ENCODE measurements at regions not wholly inside any gene's neighbourhood (a gene's known extent, or its start where the extent isn't known, plus 50 kb on each side); places are given as distances from the start of the nearest gene placed in this dataset.

- H3K9me3 ChIP-seq (ENCODE audit: control insufficient read depth in 1 of 2, insufficient read depth in 1 of 2, low read length in 2 of 2): peaks cover 0 to 4% of the 10 kb centered on the region in 2 experiments
- ATAC-seq (ENCODE audit: poor library complexity): no peak
- TF ChIP-seq, protein P1, sequence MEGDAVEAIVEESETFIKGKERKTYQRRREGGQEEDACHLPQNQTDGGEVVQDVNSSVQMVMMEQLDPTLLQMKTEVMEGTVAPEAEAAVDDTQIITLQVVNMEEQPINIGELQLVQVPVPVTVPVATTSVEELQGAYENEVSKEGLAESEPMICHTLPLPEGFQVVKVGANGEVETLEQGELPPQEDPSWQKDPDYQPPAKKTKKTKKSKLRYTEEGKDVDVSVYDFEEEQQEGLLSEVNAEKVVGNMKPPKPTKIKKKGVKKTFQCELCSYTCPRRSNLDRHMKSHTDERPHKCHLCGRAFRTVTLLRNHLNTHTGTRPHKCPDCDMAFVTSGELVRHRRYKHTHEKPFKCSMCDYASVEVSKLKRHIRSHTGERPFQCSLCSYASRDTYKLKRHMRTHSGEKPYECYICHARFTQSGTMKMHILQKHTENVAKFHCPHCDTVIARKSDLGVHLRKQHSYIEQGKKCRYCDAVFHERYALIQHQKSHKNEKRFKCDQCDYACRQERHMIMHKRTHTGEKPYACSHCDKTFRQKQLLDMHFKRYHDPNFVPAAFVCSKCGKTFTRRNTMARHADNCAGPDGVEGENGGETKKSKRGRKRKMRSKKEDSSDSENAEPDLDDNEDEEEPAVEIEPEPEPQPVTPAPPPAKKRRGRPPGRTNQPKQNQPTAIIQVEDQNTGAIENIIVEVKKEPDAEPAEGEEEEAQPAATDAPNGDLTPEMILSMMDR (IDR thresholded peaks at IDR 0.05): no peak
- H3K4me1 ChIP-seq (ENCODE audit: insufficient read depth, low read length): no peaks in the 10 kb centered on the region
- no peaks in the 10 kb centered on the region for H3K36me3 ChIP-seq (ENCODE audit: insufficient read depth, low read length)
- intact Hi-C loops (cut with DNase I, micrococcal nuclease): no loop called here
- H3K4me1 Mint-ChIP-seq (ENCODE audit: low read depth): no peaks in the 10 kb centered on the region
- H3K36me3 Mint-ChIP-seq (ENCODE audit: low read depth): no peaks in the 10 kb centered on the region
- no peak overlapping the region for H3K4me3 Mint-ChIP-seq
- no peak overlapping the region for H3K27ac Mint-ChIP-seq
- H3K4me3 ChIP-seq (ENCODE audit: low read length): no peak overlapping the region
- H3K27me3 Mint-ChIP-seq: no peaks in the 10 kb centered on the region
- H3K9me3 Mint-ChIP-seq: no peaks in the 10 kb centered on the region
- H3K27me3 ChIP-seq (ENCODE audit: control insufficient read depth in 1 of 2, insufficient read depth in 2 of 2, low read length in 2 of 2): peaks cover 0 to 4% of the 10 kb centered on the region in 2 experiments
- no peak overlapping the region for H3K27ac ChIP-seq (ENCODE audit: low read depth in 1 of 2, low read length in 2 of 2)
- POLR2A ChIA-PET: no interaction called here
- no peak for DNase-seq
- CTCF ChIA-PET: no interaction called here
These were observed 774.3 kb upstream of the RAB6C start for GRCh38 chr2:129205176-129205575.

GRCh38 chr2:129205766-129206165 lies 773.7 kb upstream of the RAB6C start:
- ChIA-PET CTCF (no interaction called here), POLR2A (no interaction called here)

GRCh38 chr2:129212299-129212958 lies 767.0 kb upstream of the RAB6C start:
- peaks cover 0 to 2% of the 10 kb centered on the region in 2 experiments for H3K27me3 ChIP-seq (ENCODE audit: control insufficient read depth in 1 of 2, insufficient read depth in 2 of 2, low read length in 2 of 2)
- H3K27ac Mint-ChIP-seq: no peak overlapping the region
- H3K4me1 ChIP-seq (ENCODE audit: insufficient read depth, low read length): no peaks in the 10 kb centered on the region
- CTCF ChIA-PET: no interaction called here
- H3K4me3 Mint-ChIP-seq: no peak overlapping the region
- no peaks in the 10 kb centered on the region for H3K4me1 Mint-ChIP-seq (ENCODE audit: low read depth)
- H3K27me3 Mint-ChIP-seq: peaks cover 5% of the 10 kb centered on the region
- H3K36me3 ChIP-seq (ENCODE audit: insufficient read depth, low read length): no peaks in the 10 kb centered on the region
- DNase-seq: no peak
- TF ChIP-seq, protein P1 (IDR thresholded peaks at IDR 0.05): no peak
- H3K36me3 Mint-ChIP-seq (ENCODE audit: low read depth): no peaks in the 10 kb centered on the region
- H3K9me3 Mint-ChIP-seq: no peaks in the 10 kb centered on the region
- H3K4me3 ChIP-seq (ENCODE audit: low read length): no peak overlapping the region
- no peak for ATAC-seq (ENCODE audit: poor library complexity)
- intact Hi-C loops (cut with DNase I, micrococcal nuclease): no loop called here
- no peaks in the 10 kb centered on the region for H3K9me3 ChIP-seq (ENCODE audit: control insufficient read depth in 1 of 2, insufficient read depth in 1 of 2, low read length in 2 of 2)
- POLR2A ChIA-PET: no interaction called here
- no peak overlapping the region for H3K27ac ChIP-seq (ENCODE audit: low read depth in 1 of 2, low read length in 2 of 2)

More at GRCh38 chr2:129205766-129206165, 773.7 kb upstream of the RAB6C start:
- Histone ChIP-seq H3K4me3 (ENCODE audit: low read length) (no peak overlapping the region), H3K27me3 (ENCODE audit: control insufficient read depth in 1 of 2, insufficient read depth in 2 of 2, low read length in 2 of 2) (peaks cover 0 to 4% of the 10 kb centered on the region in 2 experiments), H3K9me3 (ENCODE audit: control insufficient read depth in 1 of 2, insufficient read depth in 1 of 2, low read length in 2 of 2) (peaks cover 0 to 4% of the 10 kb centered on the region in 2 experiments), H3K27ac (ENCODE audit: low read depth in 1 of 2, low read length in 2 of 2) (no peak overlapping the region), H3K36me3 (ENCODE audit: insufficient read depth, low read length) (no peaks in the 10 kb centered on the region), H3K4me1 (ENCODE audit: insufficient read depth, low read length) (no peaks in the 10 kb centered on the region)
- H3K9me3 Mint-ChIP-seq: no peaks in the 10 kb centered on the region
- DNase-seq: no peak
- intact Hi-C loops (cut with DNase I, micrococcal nuclease): no loop called here
- no peaks in the 10 kb centered on the region for H3K36me3 Mint-ChIP-seq (ENCODE audit: low read depth)
- H3K27me3 Mint-ChIP-seq: no peaks in the 10 kb centered on the region
- H3K4me1 Mint-ChIP-seq (ENCODE audit: low read depth): no peaks in the 10 kb centered on the region
- no peak overlapping the region for H3K27ac Mint-ChIP-seq
- TF ChIP-seq, protein P1 (IDR thresholded peaks at IDR 0.05): no peak
- no peak overlapping the region for H3K4me3 Mint-ChIP-seq
- ATAC-seq (ENCODE audit: poor library complexity): no peak

All from CD4-positive, alpha-beta T cell (primary cell).